Lower lobe of right lung (tissue), 2 donors: ENCODE measurements at regions not wholly inside any gene's neighbourhood (a gene's known extent, or its start where the extent isn't known, plus 50 kb on each side); places are given as distances from the start of the nearest gene placed in this dataset.

Experiments used
- ATAC-seq, 2 donors: fragments of 200-7000 bp; cut with Tn5 transposase; one replicate each; pipeline ENCODE4 v1.9.1; 2020 to 2022; ENCODE audit warnings: mild to moderate bottlenecking in 2 of 2, moderate library complexity in 2 of 2
- DNase-seq: peaks from one replicate; pipeline ENCODE4 v3.0.0-alpha.2; 2020
- H3K27ac ChIP-seq: fragments of 200-600 bp; one replicate; pipeline ENCODE4 v1.8.0; 2022
- H3K27me3 ChIP-seq: fragments of 200-600 bp; one replicate; pipeline ENCODE4 v1.8.0; 2022; ENCODE audit warnings: low read depth
- H3K36me3 ChIP-seq: fragments of 200-600 bp; one replicate; pipeline ENCODE4 v1.8.0; 2022; ENCODE audit warnings: mild to moderate bottlenecking
- H3K4me1 ChIP-seq: fragments of 200-600 bp; one replicate; pipeline ENCODE4 v1.8.0; 2022
- H3K4me3 ChIP-seq: fragments of 200-600 bp; one replicate; pipeline ENCODE4 v1.8.0; 2022; ENCODE audit warnings: mild to moderate bottlenecking
- H3K9me3 ChIP-seq: fragments of 200-600 bp; one replicate; pipeline ENCODE4 v1.8.0; 2022
- intact Hi-C: fragments of 100-400 bp; cut with DNase I; formaldehyde crosslinking; loops from one replicate; pipeline ENCODE4 v1.11.0; 2022
- TF ChIP-seq, protein P1 (sequence below): fragments of 200-600 bp; IDR thresholded peaks from one replicate; pipeline ENCODE4 v1.8.0; 2022; ENCODE audit warnings: antibody characterized with exemption, mild to moderate bottlenecking
- donor health status: DM: no; HTN: yes; CAD: no; lungs with severe emphysema.

GRCh38 chr7:47153058-47153457, 428.9 kb downstream of the TNS3 start:
- Histone ChIP-seq H3K36me3 (no peaks in the 10 kb centered on the region), H3K4me3 (no peak overlapping the region), H3K4me1 (peaks cover 36% of the 10 kb centered on the region), H3K27me3 (no peaks in the 10 kb centered on the region), H3K9me3 (no peaks in the 10 kb centered on the region), H3K27ac (peak overlapping the region; percentile 19)
- no peak for DNase-seq
- TF ChIP-seq, protein P1, sequence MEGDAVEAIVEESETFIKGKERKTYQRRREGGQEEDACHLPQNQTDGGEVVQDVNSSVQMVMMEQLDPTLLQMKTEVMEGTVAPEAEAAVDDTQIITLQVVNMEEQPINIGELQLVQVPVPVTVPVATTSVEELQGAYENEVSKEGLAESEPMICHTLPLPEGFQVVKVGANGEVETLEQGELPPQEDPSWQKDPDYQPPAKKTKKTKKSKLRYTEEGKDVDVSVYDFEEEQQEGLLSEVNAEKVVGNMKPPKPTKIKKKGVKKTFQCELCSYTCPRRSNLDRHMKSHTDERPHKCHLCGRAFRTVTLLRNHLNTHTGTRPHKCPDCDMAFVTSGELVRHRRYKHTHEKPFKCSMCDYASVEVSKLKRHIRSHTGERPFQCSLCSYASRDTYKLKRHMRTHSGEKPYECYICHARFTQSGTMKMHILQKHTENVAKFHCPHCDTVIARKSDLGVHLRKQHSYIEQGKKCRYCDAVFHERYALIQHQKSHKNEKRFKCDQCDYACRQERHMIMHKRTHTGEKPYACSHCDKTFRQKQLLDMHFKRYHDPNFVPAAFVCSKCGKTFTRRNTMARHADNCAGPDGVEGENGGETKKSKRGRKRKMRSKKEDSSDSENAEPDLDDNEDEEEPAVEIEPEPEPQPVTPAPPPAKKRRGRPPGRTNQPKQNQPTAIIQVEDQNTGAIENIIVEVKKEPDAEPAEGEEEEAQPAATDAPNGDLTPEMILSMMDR = no peak
- intact Hi-C loops = no loop called here
- ATAC-seq = peak; percentile 81 to 84

DNA sequence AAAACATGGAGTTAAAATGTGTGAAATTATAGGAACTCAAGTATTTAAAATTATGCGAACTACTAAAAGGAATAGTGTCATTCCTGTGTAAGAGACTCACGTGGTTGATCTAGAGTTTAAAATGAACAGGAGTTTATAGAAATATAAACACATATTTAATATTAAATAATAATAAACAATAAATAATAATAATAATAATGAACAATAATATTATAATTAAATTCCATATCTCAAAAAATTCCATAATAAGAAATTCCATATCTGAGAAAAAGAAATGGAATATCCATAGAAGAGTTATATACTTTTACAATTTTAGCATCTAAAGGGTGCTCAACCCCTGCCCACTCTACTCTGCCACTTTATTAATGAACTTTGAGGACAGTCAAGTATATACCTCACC, 429.6 kb downstream of the TNS3 start:
- TF ChIP-seq, protein P1 = no peak
- Histone ChIP-seq H3K27ac (peak overlapping the region; percentile 18), H3K27me3 (no peaks in the 10 kb centered on the region), H3K36me3 (no peaks in the 10 kb centered on the region), H3K4me3 (no peak overlapping the region), H3K9me3 (no peaks in the 10 kb centered on the region), H3K4me1 (peaks cover 40% of the 10 kb centered on the region)
- no peak for ATAC-seq
- intact Hi-C loops = no loop called here
- DNase-seq = no peak

DNA sequence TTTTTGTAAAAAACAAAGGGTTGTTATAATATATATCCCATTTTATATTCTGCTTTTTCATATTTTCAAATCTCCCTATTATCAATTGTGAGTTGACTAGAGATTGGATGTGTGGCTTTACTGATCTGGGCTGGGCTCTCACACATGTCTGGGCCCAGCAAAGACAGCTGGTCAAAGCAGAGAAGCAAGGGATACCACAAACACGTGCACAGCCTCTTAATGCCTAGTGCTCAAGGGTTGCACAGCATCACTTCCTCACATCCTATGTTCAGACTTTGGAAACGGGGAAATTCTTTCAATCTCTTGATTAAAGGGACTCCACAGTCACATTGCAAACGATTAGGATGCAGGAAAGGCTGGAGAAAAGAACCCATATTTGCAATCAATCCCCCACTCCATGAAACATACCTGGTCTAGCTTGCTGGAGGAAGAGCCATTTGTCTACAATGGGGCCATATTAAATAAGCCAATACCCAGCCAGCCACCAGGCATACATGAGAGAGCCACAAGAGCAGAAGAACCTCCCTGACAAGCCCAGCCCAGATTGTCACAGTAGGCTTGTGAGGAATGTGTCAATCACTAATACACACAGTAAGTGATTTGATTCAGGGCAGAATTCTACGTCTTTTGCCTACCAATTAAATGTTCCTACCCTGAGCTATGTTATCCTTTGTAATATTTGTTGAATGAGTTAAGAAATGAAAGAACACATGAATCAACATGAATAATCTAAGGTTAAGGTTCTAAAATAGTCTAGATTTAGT, 431.2 kb downstream of the TNS3 start:
- intact Hi-C loops = no loop called here
- H3K4me3 ChIP-seq = no peak overlapping the region
- no peaks in the 10 kb centered on the region for H3K9me3 ChIP-seq
- ATAC-seq (no peak), DNase-seq (no peak)
- peaks cover 40% of the 10 kb centered on the region for H3K4me1 ChIP-seq
- H3K36me3 ChIP-seq = no peaks in the 10 kb centered on the region
- TF ChIP-seq, protein P1 = no peak
- H3K27ac ChIP-seq = no peak overlapping the region
- no peaks in the 10 kb centered on the region for H3K27me3 ChIP-seq

DNA sequence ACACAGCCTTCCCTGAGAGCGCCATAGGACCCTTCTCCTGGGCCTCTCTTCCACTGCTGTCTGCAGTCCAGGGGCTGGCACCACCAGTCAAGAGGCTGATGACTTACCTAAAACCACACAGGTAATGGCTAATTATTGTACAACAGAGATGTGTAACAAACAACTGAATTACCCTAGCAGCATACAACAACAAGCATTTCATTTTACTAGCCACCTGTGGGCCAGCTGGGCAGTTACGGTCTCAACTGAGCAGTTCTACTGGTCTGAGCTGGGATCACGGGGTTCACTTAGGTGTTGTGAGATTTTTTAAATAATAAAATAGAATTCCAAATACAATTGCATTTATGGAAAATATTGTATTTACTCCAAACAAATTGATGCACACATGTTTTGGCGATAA, 431.9 kb downstream of the TNS3 start:
- Histone ChIP-seq H3K36me3 (no peaks in the 10 kb centered on the region), H3K9me3 (no peaks in the 10 kb centered on the region), H3K4me3 (no peak overlapping the region), H3K27ac (no peak overlapping the region), H3K27me3 (no peaks in the 10 kb centered on the region), H3K4me1 (peaks cover 40% of the 10 kb centered on the region)
- intact Hi-C loops = no loop called here
- ATAC-seq (no peak), DNase-seq (no peak)
- TF ChIP-seq, protein P1 = no peak

DNA sequence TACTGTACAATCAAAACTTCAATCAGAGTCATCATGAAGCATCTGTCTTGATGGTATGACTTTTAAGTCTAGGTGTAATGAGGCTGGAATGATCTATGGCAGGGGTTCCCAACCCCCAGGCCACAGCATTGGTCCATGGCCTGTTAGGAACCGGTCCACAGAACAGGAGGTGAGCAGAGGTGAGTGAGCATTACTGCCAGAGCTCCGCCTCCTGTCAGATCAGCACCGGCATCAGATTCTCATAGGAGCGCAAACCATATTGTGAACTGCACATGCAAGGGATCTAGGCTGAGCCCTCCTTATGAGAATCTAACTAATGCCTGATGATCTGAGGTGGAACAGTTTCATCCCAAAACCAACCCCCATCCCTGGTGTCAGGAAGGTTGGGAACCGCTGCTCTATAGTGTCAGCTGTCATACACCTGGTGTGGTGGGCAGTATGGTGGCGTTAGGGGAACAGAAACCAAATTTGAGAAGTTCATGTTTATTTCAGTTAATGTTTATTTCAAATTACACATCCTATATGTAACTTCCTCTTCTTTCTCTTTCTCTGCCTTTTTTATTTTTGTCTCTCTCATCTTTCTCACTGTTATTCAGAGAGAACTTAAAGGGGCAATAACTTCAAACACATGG, 432.6 kb downstream of the TNS3 start:
- Histone ChIP-seq H3K9me3 (no peaks in the 10 kb centered on the region), H3K4me3 (no peak overlapping the region), H3K27ac (no peak overlapping the region), H3K27me3 (no peaks in the 10 kb centered on the region), H3K4me1 (peaks cover 34% of the 10 kb centered on the region), H3K36me3 (no peaks in the 10 kb centered on the region)
- intact Hi-C loops = no loop called here
- TF ChIP-seq, protein P1 = no peak
- no peak for ATAC-seq
- no peak for DNase-seq
